HL-60 (cell line): ENCODE measurements at regions not wholly inside any gene's neighbourhood (a gene's known extent, or its start where the extent isn't known, plus 50 kb on each side); places are given as distances from the start of the nearest gene placed in this dataset.

Source experiments
- DNase-seq, 2 experiments: peaks; one replicate each; pipeline ENCODE4 v3.0.0-alpha.2; 2010 to 2020; ENCODE audit warnings: low read depth in 1 of 2, low spot score in 1 of 2
- H3K27ac ChIP-seq: fragments of 250-450 bp; sonication (Bioruptor Pico); replicated peaks from 2 replicates; pipeline ENCODE4 v1.5.1; 2020; ENCODE audit warnings: mild to moderate bottlenecking, moderate library complexity
- H3K27me3 ChIP-seq: fragments of 250-450 bp; sonication (Bioruptor Pico); 2 replicates; pipeline ENCODE4 v1.5.1; 2021; ENCODE audit warnings: mild to moderate bottlenecking, moderate library complexity; ENCODE audit not compliant: insufficient read depth, poor library complexity, severe bottlenecking
- H3K4me3 ChIP-seq: replicated peaks from 2 replicates; pipeline ENCODE4 v1.5.1; 2011; ENCODE audit warnings: mild to moderate bottlenecking, control low read depth, low read length; ENCODE audit not compliant: insufficient read depth
- GABPA ChIP-seq: IDR thresholded peaks from 2 replicates; pipeline ENCODE4 v1.6.1; 2012; ENCODE audit warnings: low read depth
- POLR2AphosphoS5 ChIP-seq: IDR thresholded peaks from 2 replicates; pipeline ENCODE4 v1.6.1; 2012; ENCODE audit warnings: low read depth
- SPI1 ChIP-seq: IDR thresholded peaks from 2 replicates; pipeline ENCODE4 v1.6.1; 2012; ENCODE audit warnings: low read depth, mild to moderate bottlenecking, borderline replicate concordance
- TF ChIP-seq, protein P1 (sequence below): IDR thresholded peaks from 2 replicates; pipeline ENCODE4 v1.6.1; 2012; ENCODE audit warnings: low read depth; ENCODE audit not compliant: insufficient replicate concordance
- TF ChIP-seq, protein P2 (sequence below): IDR thresholded peaks from one replicate; pipeline ENCODE4 v1.5.1; 2011; ENCODE audit warnings: low read length, control low read depth, inconsistent platforms; ENCODE audit not compliant: insufficient read depth

DNA sequence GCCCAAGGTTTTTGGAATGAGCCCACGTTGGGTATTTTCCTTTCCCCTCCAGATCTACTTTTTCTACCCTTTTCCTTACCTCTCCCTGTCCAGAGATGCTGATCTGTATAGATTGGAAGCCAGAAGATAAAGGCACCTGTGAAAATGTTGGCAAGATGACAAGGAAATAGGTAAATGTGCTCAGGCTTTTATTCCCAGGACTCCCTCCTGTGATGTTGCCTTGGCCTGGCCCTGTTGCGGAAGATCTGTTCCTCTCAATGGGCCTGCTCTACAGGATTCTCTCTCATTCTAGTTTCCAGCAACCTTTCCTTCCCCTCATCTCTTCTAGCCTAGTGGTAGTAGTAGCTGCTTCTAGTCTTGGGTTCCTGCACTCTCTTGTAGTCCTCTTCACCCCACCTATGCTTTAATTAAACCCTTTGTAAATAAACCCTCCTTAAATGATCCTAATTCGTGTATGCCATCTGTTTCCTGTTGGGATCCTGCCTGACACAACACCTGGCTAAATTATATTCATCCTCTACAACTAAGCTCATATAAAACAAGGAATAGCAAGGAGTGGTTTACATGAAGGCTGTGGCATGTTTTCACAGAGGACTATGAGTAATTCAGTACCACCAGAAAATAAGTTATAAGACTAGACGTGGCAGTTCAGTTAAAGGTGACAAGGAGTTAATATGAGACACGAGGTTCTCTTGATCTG, 95.7 kb upstream of the MAOA start:
- no peak overlapping the region for H3K4me3 ChIP-seq
- TF ChIP-seq SPI1: no peak
- TF ChIP-seq POLR2AphosphoS5: no peak
- TF ChIP-seq, protein P1, sequence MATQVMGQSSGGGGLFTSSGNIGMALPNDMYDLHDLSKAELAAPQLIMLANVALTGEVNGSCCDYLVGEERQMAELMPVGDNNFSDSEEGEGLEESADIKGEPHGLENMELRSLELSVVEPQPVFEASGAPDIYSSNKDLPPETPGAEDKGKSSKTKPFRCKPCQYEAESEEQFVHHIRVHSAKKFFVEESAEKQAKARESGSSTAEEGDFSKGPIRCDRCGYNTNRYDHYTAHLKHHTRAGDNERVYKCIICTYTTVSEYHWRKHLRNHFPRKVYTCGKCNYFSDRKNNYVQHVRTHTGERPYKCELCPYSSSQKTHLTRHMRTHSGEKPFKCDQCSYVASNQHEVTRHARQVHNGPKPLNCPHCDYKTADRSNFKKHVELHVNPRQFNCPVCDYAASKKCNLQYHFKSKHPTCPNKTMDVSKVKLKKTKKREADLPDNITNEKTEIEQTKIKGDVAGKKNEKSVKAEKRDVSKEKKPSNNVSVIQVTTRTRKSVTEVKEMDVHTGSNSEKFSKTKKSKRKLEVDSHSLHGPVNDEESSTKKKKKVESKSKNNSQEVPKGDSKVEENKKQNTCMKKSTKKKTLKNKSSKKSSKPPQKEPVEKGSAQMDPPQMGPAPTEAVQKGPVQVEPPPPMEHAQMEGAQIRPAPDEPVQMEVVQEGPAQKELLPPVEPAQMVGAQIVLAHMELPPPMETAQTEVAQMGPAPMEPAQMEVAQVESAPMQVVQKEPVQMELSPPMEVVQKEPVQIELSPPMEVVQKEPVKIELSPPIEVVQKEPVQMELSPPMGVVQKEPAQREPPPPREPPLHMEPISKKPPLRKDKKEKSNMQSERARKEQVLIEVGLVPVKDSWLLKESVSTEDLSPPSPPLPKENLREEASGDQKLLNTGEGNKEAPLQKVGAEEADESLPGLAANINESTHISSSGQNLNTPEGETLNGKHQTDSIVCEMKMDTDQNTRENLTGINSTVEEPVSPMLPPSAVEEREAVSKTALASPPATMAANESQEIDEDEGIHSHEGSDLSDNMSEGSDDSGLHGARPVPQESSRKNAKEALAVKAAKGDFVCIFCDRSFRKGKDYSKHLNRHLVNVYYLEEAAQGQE: no peak
- no peak for TF ChIP-seq GABPA
- TF ChIP-seq, protein P2, sequence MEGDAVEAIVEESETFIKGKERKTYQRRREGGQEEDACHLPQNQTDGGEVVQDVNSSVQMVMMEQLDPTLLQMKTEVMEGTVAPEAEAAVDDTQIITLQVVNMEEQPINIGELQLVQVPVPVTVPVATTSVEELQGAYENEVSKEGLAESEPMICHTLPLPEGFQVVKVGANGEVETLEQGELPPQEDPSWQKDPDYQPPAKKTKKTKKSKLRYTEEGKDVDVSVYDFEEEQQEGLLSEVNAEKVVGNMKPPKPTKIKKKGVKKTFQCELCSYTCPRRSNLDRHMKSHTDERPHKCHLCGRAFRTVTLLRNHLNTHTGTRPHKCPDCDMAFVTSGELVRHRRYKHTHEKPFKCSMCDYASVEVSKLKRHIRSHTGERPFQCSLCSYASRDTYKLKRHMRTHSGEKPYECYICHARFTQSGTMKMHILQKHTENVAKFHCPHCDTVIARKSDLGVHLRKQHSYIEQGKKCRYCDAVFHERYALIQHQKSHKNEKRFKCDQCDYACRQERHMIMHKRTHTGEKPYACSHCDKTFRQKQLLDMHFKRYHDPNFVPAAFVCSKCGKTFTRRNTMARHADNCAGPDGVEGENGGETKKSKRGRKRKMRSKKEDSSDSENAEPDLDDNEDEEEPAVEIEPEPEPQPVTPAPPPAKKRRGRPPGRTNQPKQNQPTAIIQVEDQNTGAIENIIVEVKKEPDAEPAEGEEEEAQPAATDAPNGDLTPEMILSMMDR: no peak
- H3K27ac ChIP-seq: no peak overlapping the region
- DNase-seq: no peak
- H3K27me3 ChIP-seq: no peaks in the 10 kb centered on the region

DNA sequence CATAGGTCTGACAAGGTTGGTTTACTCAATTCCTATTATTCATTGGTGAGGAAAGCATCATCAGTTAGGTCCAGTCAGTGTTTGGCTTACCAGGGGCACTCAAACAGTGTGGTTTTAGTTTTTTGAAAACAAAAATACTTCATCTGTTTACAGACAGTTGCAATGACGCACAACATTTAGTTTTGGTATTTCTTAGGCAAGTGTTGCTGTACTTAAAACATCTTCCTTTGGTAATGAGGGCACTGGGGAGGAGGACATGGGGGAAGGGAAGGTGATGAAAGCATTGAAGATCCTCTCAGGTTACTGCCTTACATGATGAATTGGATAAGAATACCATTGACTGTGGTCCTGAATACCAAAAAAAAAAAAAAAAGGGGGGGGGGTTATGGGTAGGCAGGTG, 93.7 kb upstream of the MAOA start:
- Histone ChIP-seq H3K4me3 (no peak overlapping the region), H3K27ac (no peak overlapping the region), H3K27me3 (no peaks in the 10 kb centered on the region)
- TF ChIP-seq, protein P1: no peak
- TF ChIP-seq GABPA: no peak
- TF ChIP-seq POLR2AphosphoS5: no peak
- TF ChIP-seq SPI1: no peak
- TF ChIP-seq, protein P2: no peak
- DNase-seq: no peak

DNA sequence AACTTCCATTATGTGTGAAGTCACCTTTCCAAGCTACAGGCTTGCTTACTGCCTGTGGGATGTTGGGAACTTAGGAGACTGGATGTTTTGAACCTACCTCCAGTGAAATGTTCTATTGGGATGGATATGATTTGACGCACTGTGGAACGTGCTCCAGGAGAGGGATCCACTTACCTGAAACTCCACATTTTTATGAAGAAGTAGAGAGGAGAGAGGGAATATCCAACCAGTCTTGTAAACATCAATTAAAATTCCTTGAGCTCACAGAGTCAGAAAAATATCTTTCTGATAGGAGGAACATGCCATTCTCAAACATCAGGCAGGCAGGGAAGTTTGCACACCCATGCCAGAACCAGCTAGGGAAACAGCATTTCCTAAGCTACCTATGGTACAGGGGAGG, 91.1 kb upstream of the MAOA start:
- H3K27ac ChIP-seq: no peak overlapping the region
- TF ChIP-seq POLR2AphosphoS5 (no peak), GABPA (no peak), SPI1 (no peak)
- TF ChIP-seq, protein P2: no peak
- TF ChIP-seq, protein P1: no peak
- no peaks in the 10 kb centered on the region for H3K27me3 ChIP-seq
- DNase-seq: no peak
- no peak overlapping the region for H3K4me3 ChIP-seq
